ENCODE measurements at regions not wholly inside any gene's neighbourhood (a gene's known extent, or its start where the extent isn't known, plus 50 kb on each side); places are given as distances from the start of the nearest gene placed in this dataset.

GRCh38 chr13:67554286-67554685 is 324.1 kb upstream of the PCDH9 start:
- Histone ChIP-seq H3K9me3 (replicated peaks; ENCODE audit: insufficient read depth, low read length) (no peaks in the 10 kb centered on the region), H3K79me2 (ENCODE audit: low read length) (no peaks in the 10 kb centered on the region), H4K20me1 (ENCODE audit: insufficient read depth, low read length) (no peaks in the 10 kb centered on the region), H3K9me2 (replicated peaks; ENCODE audit: insufficient read depth, low read length) (no peaks in the 10 kb centered on the region), H3K4me2 (ENCODE audit: low read depth, low read length) (no peak overlapping the region), H3F3A (ENCODE audit: insufficient read depth, low read length) (no peaks in the 10 kb centered on the region), H3K4me3 (ENCODE audit: low read length) (no peak overlapping the region), H3K27ac (ENCODE audit: low read length) (no peak overlapping the region), H3K9ac (ENCODE audit: low read length) (no peak overlapping the region), H2AFZ (ENCODE audit: low read length) (no peak overlapping the region), H3K36me3 (replicated peaks; ENCODE audit: insufficient read depth, low read length) (no peaks in the 10 kb centered on the region), H3K27me3 (replicated peaks; ENCODE audit: insufficient read depth, low read length) (no peaks in the 10 kb centered on the region), H3K4me1 (ENCODE audit: low read length) (no peaks in the 10 kb centered on the region)
- DNase-seq, result peak; percentile 57
- TF ChIP-seq CTCF (IDR thresholded peaks at IDR 0.05; ENCODE audit: low read length) (no peak), EZH2 (optimal IDR thresholded peaks at IDR 0.05; ENCODE audit: low read depth, low read length) (no peak), EZH2phosphoT487 (IDR thresholded peaks at IDR 0.05; ENCODE audit: low read length) (no peak)

GRCh38 chr13:67549331-67549730 is 319.2 kb upstream of the PCDH9 start:
- Histone ChIP-seq H2AFZ (ENCODE audit: low read length) (no peak overlapping the region), H3K27me3 (replicated peaks; ENCODE audit: insufficient read depth, low read length) (no peaks in the 10 kb centered on the region), H3K4me2 (ENCODE audit: low read depth, low read length) (no peak overlapping the region), H4K20me1 (ENCODE audit: insufficient read depth, low read length) (no peaks in the 10 kb centered on the region), H3K9ac (ENCODE audit: low read length) (no peak overlapping the region), H3K4me1 (ENCODE audit: low read length) (no peaks in the 10 kb centered on the region), H3K27ac (ENCODE audit: low read length) (no peak overlapping the region), H3F3A (ENCODE audit: insufficient read depth, low read length) (no peaks in the 10 kb centered on the region), H3K9me2 (replicated peaks; ENCODE audit: insufficient read depth, low read length) (no peaks in the 10 kb centered on the region), H3K36me3 (replicated peaks; ENCODE audit: insufficient read depth, low read length) (no peaks in the 10 kb centered on the region), H3K79me2 (ENCODE audit: low read length) (no peaks in the 10 kb centered on the region), H3K4me3 (ENCODE audit: low read length) (no peak overlapping the region), H3K9me3 (replicated peaks; ENCODE audit: insufficient read depth, low read length) (no peaks in the 10 kb centered on the region)
- TF ChIP-seq CTCF (IDR thresholded peaks at IDR 0.05; ENCODE audit: low read length) (no peak), EZH2phosphoT487 (IDR thresholded peaks at IDR 0.05; ENCODE audit: low read length) (no peak), EZH2 (optimal IDR thresholded peaks at IDR 0.05; ENCODE audit: low read depth, low read length) (no peak)
- no peak for DNase-seq

- Histone ChIP-seq H3K4me2 (ENCODE audit: low read depth, low read length) (no peak overlapping the region), H3K4me3 (ENCODE audit: low read length) (no peak overlapping the region), H3K9ac (ENCODE audit: low read length) (no peak overlapping the region), H3K4me1 (ENCODE audit: low read length) (no peaks in the 10 kb centered on the region), H3K79me2 (ENCODE audit: low read length) (no peaks in the 10 kb centered on the region), H2AFZ (ENCODE audit: low read length) (no peak overlapping the region), H3K9me2 (replicated peaks; ENCODE audit: insufficient read depth, low read length) (no peaks in the 10 kb centered on the region), H3K27me3 (replicated peaks; ENCODE audit: insufficient read depth, low read length) (no peaks in the 10 kb centered on the region), H3K9me3 (replicated peaks; ENCODE audit: insufficient read depth, low read length) (no peaks in the 10 kb centered on the region), H3K27ac (ENCODE audit: low read length) (no peak overlapping the region), H4K20me1 (ENCODE audit: insufficient read depth, low read length) (no peaks in the 10 kb centered on the region), H3F3A (ENCODE audit: insufficient read depth, low read length) (no peaks in the 10 kb centered on the region), H3K36me3 (replicated peaks; ENCODE audit: insufficient read depth, low read length) (no peaks in the 10 kb centered on the region)
- TF ChIP-seq EZH2 (optimal IDR thresholded peaks at IDR 0.05; ENCODE audit: low read depth, low read length) (no peak), CTCF (IDR thresholded peaks at IDR 0.05; ENCODE audit: low read length) (no peak), EZH2phosphoT487 (IDR thresholded peaks at IDR 0.05; ENCODE audit: low read length) (no peak)
- DNase-seq, result no peak
Measured at GRCh38 chr13:67538906-67539305, 308.8 kb upstream of the PCDH9 start.
